ENCODE measurements at regions not wholly inside any gene's neighbourhood (a gene's known extent, or its start where the extent isn't known, plus 50 kb on each side); places are given as distances from the start of the nearest gene placed in this dataset.
"Not testable (repeated sequence)": the region's sequence is repeated elsewhere in the genome, so short reads cannot be mapped to it uniquely, and the experiment has no call there.

DNA sequence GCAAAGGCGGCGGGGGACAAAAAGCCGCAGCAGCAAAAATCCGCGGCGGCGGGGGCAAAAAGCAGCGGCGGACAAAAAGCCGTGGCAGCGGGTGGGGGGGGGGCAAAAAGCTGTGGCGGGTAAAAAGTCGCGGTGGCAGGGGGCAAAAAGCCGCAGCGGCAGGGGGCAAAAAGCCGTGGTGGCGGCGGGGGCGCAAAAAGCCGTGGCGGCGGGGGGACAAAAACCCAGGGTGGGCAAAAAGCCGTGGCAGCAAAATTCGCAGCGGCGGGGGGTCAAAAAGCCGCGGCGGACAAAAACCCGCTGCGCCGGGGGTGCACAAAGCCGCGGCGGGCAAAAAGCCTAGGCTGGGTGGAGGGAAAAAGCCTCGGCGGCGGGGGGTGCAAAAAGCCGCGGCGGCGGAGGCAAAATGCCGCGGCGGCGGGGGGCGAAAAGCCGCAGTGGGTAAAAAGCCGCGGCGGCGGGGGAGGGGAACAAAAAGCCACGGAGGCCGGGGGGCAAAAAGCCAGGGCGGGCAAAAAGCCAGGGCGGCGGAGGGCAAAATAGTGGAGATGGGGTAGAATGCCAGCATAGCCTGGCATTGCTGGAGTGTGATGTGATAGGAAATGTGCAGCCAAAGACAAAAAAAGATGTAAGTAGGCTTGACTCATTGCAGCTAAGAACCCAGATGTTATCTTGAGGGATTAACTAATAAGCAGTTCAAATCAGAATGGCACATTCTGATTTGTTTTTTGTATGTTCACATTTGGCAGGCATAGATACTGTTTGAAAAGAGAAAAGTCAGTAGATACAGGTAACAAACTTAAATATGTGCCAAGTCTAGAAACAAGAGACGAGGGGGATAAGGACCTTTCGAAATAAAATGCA is 1076.3 kb downstream of the RPIA start:
- TF ChIP-seq POLR2AphosphoS5 (IDR thresholded peaks at IDR 0.05; ENCODE audit: low read depth, low read length) (no peak), POLR2A (IDR thresholded peaks at IDR 0.05; ENCODE audit: low read depth, low read length) (no peak), POU2F2 (IDR thresholded peaks at IDR 0.05; ENCODE audit: low read depth, low read length) (no peak), TAF1 (IDR thresholded peaks at IDR 0.05; ENCODE audit: low read depth, low read length) (no peak), SPI1 (IDR thresholded peaks at IDR 0.05; ENCODE audit: low read depth, low read length) (no peak), PAX5 (IDR thresholded peaks at IDR 0.05; ENCODE audit: insufficient read depth, low read length, severe bottlenecking) (no peak)
- no peak for FAIRE-seq
- no peak for DNase-seq (ENCODE audit: insufficient read length, low spot score)

DNA sequence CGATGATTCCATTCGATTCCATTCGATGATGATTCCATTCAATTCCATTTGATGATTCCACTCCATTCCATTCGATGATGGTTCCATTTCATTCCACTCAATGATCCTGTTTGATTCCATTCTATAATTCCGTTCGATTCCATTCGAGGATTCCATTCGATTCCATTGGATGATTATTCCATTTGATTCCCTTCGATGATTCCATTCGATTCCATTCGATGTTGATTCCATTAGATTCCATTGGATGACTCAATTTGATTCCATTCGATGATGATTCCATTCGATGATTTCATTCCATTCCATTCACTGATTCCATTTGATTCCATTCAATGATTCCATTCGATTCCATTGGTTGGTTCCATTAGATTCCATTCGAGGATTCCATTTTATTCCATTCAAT is 1084.4 kb downstream of the RPIA start:
- DNase-seq (ENCODE audit: insufficient read length, low spot score) (no peak), FAIRE-seq (no peak)
- no peak for TF ChIP-seq POLR2AphosphoS5 (IDR thresholded peaks at IDR 0.05; ENCODE audit: low read depth, low read length)
- TF ChIP-seq POU2F2 (IDR thresholded peaks at IDR 0.05; ENCODE audit: low read depth, low read length), result no peak
- TF ChIP-seq POLR2A (IDR thresholded peaks at IDR 0.05; ENCODE audit: low read depth, low read length), result no peak
- no peak for TF ChIP-seq TAF1 (IDR thresholded peaks at IDR 0.05; ENCODE audit: low read depth, low read length)
- TF ChIP-seq SPI1 (IDR thresholded peaks at IDR 0.05; ENCODE audit: low read depth, low read length), result no peak
- no peak for TF ChIP-seq PAX5 (IDR thresholded peaks at IDR 0.05; ENCODE audit: insufficient read depth, low read length, severe bottlenecking)

DNA sequence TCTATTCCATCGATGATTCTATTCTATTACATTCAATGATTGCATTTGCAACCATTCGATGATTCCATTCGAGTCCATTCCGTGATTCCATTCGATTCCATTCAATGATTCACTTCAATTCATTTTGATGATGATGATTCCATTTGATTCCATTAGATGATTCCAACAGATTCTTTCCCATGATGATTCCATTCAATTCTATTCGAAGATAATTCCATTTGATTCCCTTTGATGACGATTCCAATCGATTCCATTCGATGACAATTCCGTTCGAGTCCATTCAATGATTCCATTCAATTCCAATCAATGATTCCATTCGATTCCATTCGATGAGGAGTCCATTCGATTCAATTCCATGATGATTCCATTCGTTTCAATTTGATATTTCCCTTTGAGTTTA is 1088.8 kb downstream of the RPIA start:
- DNase-seq (ENCODE audit: insufficient read length, low spot score), result no peak
- TF ChIP-seq POU2F2 (IDR thresholded peaks at IDR 0.05; ENCODE audit: low read depth, low read length) (no peak), TAF1 (IDR thresholded peaks at IDR 0.05; ENCODE audit: low read depth, low read length) (no peak), PAX5 (IDR thresholded peaks at IDR 0.05; ENCODE audit: insufficient read depth, low read length, severe bottlenecking) (no peak), POLR2A (IDR thresholded peaks at IDR 0.05; ENCODE audit: low read depth, low read length) (no peak), POLR2AphosphoS5 (IDR thresholded peaks at IDR 0.05; ENCODE audit: low read depth, low read length) (no peak), SPI1 (IDR thresholded peaks at IDR 0.05; ENCODE audit: low read depth, low read length) (no peak)
- no peak for FAIRE-seq

DNA sequence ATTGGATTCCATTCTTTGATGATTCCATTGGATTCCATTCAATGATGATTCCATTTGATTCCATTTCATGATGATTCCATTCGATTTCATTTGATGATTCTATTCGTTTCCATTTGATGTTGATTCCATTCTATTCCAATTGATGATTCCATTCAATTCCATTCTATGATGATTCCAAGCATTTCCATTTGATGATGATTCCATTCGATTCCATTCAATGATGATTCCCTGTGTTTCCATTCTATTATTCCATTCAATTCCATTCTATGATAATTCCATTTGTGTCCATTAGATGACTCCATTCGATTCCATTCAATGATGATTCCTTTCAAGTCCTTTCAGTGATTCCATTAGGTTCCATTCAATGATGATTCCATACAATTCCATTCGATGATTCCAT is 1090.5 kb downstream of the RPIA start:
- TF ChIP-seq TAF1 (IDR thresholded peaks at IDR 0.05; ENCODE audit: low read depth, low read length) (no peak), POU2F2 (IDR thresholded peaks at IDR 0.05; ENCODE audit: low read depth, low read length) (no peak), POLR2A (IDR thresholded peaks at IDR 0.05; ENCODE audit: low read depth, low read length) (no peak), PAX5 (IDR thresholded peaks at IDR 0.05; ENCODE audit: insufficient read depth, low read length, severe bottlenecking) (no peak), SPI1 (IDR thresholded peaks at IDR 0.05; ENCODE audit: low read depth, low read length) (no peak), POLR2AphosphoS5 (IDR thresholded peaks at IDR 0.05; ENCODE audit: low read depth, low read length) (no peak)
- FAIRE-seq (no peak), DNase-seq (ENCODE audit: insufficient read length, low spot score) (no peak)

DNA sequence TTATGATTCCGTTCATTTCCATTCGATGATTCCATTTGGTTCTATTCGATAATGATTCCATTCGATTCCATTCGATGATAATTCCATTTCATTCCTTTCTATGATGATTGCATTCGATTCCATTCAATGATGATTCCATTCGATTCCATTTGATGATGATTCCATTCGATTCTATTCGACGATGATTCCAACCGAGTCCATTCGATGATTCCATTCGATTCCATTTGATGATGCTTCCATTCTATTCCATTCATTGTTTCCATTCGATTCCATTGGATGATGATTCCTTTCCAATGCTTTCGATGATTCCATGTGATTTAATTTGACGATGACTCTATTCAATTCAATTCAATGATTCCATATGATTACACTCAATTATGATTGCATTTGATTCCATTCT is 1093.5 kb downstream of the RPIA start:
- FAIRE-seq, result no peak

DNA sequence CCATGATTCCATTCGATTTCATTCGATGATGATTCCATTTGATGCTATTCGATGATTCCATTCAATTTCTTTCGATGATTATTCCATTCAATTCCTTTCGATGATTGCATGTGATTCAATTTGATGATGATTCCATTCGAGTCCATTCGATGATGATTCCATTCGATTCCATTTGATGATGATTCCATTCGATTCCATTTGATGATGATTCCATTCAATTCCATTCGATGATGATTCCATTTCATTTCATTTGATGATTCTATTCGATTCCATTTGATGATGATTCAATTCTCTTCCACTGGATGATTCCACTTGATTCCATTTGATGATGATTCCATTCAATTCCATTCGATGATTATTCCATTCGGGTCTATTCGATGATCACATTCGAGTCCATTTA is 1094.1 kb downstream of the RPIA start:
- not testable (repeated sequence) for DNase-seq (ENCODE audit: insufficient read length, low spot score); FAIRE-seq

More for the DNA sequence above, 1093.5 kb downstream of the RPIA start:
- TF ChIP-seq PAX5 (IDR thresholded peaks at IDR 0.05; ENCODE audit: insufficient read depth, low read length, severe bottlenecking), result no peak
- no peak for TF ChIP-seq POLR2AphosphoS5 (IDR thresholded peaks at IDR 0.05; ENCODE audit: low read depth, low read length)
- no peak for TF ChIP-seq POU2F2 (IDR thresholded peaks at IDR 0.05; ENCODE audit: low read depth, low read length)
- no peak for DNase-seq (ENCODE audit: insufficient read length, low spot score)

DNA sequence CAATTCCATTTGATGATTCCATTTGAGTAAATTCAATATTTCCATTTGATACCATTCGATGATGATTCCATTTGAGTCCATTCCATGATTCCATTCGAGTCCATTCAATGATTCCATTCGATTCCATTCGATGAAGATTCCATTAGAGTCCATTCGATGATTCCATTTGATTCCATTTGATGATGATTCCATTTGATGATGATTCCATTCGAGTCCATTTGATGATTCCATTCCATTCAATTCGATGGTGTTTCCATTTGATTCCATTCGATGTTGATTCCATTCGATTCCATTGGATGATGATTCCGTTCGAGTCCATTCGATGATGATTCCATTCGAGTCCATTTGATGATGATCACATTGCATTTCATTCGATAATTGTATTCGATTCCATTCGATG is 1095.2 kb downstream of the RPIA start:
- FAIRE-seq; DNase-seq (ENCODE audit: insufficient read length, low spot score): not testable (repeated sequence)

DNA sequence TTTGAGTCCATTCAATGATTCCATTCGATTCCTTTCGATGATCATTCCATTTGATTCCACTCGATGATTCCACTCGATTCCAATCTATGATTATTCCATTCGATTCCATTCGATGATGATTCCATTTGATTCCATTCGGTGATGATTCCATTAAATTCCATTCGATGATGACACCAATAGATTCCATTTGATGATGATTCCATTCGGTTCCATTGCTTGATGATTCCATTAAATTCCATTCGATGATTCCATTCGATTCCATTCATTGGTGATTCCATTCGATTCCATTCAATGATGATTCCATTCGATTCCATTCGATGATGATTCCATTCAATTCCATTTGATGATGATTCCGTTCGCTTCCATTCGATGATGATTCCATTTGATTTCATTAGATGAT is 1104.1 kb downstream of the RPIA start:
- not testable (repeated sequence) for FAIRE-seq; DNase-seq (ENCODE audit: insufficient read length, low spot score)

DNA sequence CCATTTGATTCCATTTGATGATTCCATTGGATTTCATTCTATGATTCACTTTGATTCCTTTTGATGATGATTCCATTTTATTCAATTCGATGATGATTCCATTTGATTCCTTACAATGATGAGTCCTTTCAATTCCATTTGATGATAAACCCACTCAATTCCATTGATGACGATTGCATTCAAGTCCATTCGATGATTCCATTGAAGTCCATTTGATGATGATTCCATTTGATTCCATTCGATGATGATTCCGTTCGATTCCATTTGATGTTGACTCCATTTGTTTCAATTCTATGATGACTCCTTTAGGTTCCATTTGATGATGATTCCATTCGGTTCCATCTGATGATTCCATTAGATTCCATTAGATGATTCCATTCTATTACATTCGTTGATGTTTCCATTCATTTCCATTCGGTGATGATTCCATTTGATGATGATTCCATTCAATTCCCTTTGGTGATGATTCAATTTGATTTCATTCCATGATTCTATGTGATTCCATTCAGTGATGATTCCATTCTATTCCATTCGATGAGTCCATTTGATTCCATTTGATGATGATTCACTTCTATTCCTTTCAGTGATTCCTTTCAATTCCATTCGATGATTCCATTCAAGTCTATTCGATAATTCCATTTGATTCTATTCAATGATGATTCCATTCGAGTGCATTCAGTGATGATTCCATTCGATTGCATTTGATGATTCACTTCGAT is 1106.0 kb downstream of the RPIA start:
- DNase-seq (ENCODE audit: insufficient read length, low spot score) (no peak), FAIRE-seq (no peak)
- TF ChIP-seq SPI1 (IDR thresholded peaks at IDR 0.05; ENCODE audit: low read depth, low read length), result no peak
- TF ChIP-seq POLR2A (IDR thresholded peaks at IDR 0.05; ENCODE audit: low read depth, low read length), result no peak
- TF ChIP-seq PAX5 (IDR thresholded peaks at IDR 0.05; ENCODE audit: insufficient read depth, low read length, severe bottlenecking), result no peak
- TF ChIP-seq POLR2AphosphoS5 (IDR thresholded peaks at IDR 0.05; ENCODE audit: low read depth, low read length), result no peak
- TF ChIP-seq TAF1 (IDR thresholded peaks at IDR 0.05; ENCODE audit: low read depth, low read length), result no peak
- TF ChIP-seq POU2F2 (IDR thresholded peaks at IDR 0.05; ENCODE audit: low read depth, low read length), result no peak

DNA sequence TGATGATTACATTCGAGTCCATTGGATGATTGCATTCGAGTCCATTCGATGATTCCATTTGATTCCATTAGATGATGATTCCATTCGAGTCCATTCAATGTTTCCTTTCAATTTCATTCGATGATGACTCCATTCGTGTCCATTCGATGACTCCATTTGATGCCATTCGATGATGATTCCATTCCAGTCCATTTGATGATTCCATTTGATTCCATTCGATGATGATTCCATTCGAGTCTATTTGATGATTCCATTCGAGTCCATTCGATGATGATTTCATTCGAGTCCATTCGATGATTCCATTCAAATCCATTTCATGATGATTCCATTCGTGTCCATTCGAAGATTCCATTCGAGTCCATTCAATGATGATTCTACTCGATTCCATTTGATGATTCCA is 1109.7 kb downstream of the RPIA start:
- DNase-seq (ENCODE audit: insufficient read length, low spot score); FAIRE-seq: not testable (repeated sequence)

DNA sequence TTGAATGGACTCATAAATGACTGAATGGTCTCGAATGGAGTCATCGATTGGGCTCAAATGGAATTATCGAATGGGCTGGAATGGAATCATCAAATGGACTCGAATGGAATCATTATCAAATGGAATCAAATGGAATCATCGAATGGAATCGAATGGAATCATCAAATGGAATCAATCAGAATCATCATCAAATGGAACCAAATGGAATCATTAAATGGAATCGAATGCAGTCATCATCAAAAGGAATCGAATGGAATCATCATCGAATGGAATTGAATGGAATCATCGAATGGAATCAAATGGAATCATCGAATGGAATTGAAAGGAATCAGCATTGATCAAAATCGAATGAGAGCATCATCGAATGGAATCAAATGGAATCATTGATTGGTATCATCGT is 1114.9 kb downstream of the RPIA start:
- not testable (repeated sequence) for FAIRE-seq; DNase-seq (ENCODE audit: insufficient read length, low spot score)
